ENCODE measurements at regions not wholly inside any gene's neighbourhood (a gene's known extent, or its start where the extent isn't known, plus 50 kb on each side); places are given as distances from the start of the nearest gene placed in this dataset.

DNA sequence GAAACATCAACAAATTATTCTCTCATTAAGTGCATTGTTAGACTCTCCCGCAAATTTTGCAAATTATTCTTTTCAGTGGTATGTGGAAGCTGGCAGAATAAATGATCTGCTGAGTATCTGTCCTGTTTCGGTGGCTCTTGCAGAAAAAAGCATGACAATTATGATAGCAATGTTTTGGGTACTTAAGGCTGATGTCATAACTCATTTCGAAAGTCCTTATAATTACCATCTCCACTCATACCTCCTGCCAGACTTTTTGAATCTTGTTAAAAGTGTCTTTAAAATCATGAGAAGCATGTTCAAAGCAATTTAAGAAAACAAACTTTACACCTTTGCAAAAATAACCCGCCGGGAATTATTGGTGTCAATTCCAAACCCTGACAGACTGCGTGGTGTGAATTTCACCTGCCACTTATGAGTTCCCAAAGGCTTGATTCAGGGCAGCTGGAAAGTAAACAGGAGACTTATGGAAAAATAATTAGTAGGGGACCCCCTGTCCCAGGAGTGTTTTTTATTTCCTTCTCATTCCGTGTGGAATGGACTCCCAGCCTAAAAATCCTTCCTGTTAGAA, 87.6 kb upstream of the E2F3 start:
- TF ChIP-seq, protein P1, sequence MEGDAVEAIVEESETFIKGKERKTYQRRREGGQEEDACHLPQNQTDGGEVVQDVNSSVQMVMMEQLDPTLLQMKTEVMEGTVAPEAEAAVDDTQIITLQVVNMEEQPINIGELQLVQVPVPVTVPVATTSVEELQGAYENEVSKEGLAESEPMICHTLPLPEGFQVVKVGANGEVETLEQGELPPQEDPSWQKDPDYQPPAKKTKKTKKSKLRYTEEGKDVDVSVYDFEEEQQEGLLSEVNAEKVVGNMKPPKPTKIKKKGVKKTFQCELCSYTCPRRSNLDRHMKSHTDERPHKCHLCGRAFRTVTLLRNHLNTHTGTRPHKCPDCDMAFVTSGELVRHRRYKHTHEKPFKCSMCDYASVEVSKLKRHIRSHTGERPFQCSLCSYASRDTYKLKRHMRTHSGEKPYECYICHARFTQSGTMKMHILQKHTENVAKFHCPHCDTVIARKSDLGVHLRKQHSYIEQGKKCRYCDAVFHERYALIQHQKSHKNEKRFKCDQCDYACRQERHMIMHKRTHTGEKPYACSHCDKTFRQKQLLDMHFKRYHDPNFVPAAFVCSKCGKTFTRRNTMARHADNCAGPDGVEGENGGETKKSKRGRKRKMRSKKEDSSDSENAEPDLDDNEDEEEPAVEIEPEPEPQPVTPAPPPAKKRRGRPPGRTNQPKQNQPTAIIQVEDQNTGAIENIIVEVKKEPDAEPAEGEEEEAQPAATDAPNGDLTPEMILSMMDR (IDR thresholded peaks at IDR 0.05): no peak
- TF ChIP-seq POLR2A (IDR thresholded peaks at IDR 0.05): no peak
